ENCODE measurements at regions not wholly inside any gene's neighbourhood (a gene's known extent, or its start where the extent isn't known, plus 50 kb on each side); places are given as distances from the start of the nearest gene placed in this dataset.
"Not testable (repeated sequence)": the region's sequence is repeated elsewhere in the genome, so short reads cannot be mapped to it uniquely, and the experiment has no call there.

GRCh38 chr13:109269381-109269780 lies 517.0 kb downstream of the IRS2 start:
- not testable (repeated sequence) for DNase-seq

GRCh38 chr13:109268492-109268891 lies 517.9 kb downstream of the IRS2 start:
- not testable (repeated sequence) for DNase-seq

- DNase-seq: not testable (repeated sequence)
Observed at GRCh38 chr13:109267400-109267799, 519.0 kb downstream of the IRS2 start.

- DNase-seq: not testable (repeated sequence)
Observed at GRCh38 chr13:109265438-109265742, 521.0 kb downstream of the IRS2 start.

GRCh38 chr13:109264603-109265437 lies 521.6 kb downstream of the IRS2 start:
- not testable (repeated sequence) for DNase-seq

GRCh38 chr13:109257761-109258157 lies 528.6 kb downstream of the IRS2 start:
- DNase-seq: not testable (repeated sequence)

All from SW 1271 (cell line).